HG03460 (cell line): ENCODE measurements at regions not wholly inside any gene's neighbourhood (a gene's known extent, or its start where the extent isn't known, plus 50 kb on each side); places are given as distances from the start of the nearest gene placed in this dataset.
A peak's percentile ranks its signal among the peaks of the same experiment; 100 is the strongest.
"Not testable (repeated sequence)": the region's sequence is repeated elsewhere in the genome, so short reads cannot be mapped to it uniquely, and the experiment has no call there.

Experiments used
- ATAC-seq: cut with Tn5 transposase; IDR thresholded peaks from one replicate; pipeline ENCODE4 v1.9.1; 2021; ENCODE audit not compliant: unreplicated experiment

- peak; percentile 83 for ATAC-seq
Measured at GRCh38 chr5:123294544-123294943, 128.7 kb downstream of the CEP120 start.

GRCh38 chr5:123289210-123289609, 134.0 kb downstream of the CEP120 start:
- no peak for ATAC-seq

- no peak for ATAC-seq
Measured at GRCh38 chr5:123287881-123288280, 135.3 kb downstream of the CEP120 start.

GRCh38 chr5:123286891-123287290, 136.3 kb downstream of the CEP120 start:
- no peak for ATAC-seq

- ATAC-seq = no peak
Measured at GRCh38 chr5:123285122-123286023, 137.8 kb downstream of the CEP120 start.

GRCh38 chr5:123283499-123283898, 139.7 kb downstream of the CEP120 start:
- ATAC-seq = no peak

GRCh38 chr5:123283031-123283430, 140.2 kb downstream of the CEP120 start:
- ATAC-seq = no peak

- no peak for ATAC-seq
Measured at GRCh38 chr5:123282444-123282843, 140.8 kb downstream of the CEP120 start.

- ATAC-seq = not testable (repeated sequence)
Measured at GRCh38 chr5:123280854-123281253, 142.3 kb downstream of the CEP120 start.

GRCh38 chr5:123279136-123279535, 144.1 kb downstream of the CEP120 start:
- ATAC-seq = no peak

GRCh38 chr5:123278284-123278683, 144.9 kb downstream of the CEP120 start:
- no peak for ATAC-seq

GRCh38 chr5:123273984-123274383, 149.2 kb downstream of the CEP120 start:
- no peak for ATAC-seq

GRCh38 chr5:123273095-123273494, 150.1 kb downstream of the CEP120 start:
- ATAC-seq = no peak

GRCh38 chr5:123269851-123270250, 153.4 kb downstream of the CEP120 start:
- no peak for ATAC-seq

- ATAC-seq = no peak
Measured at GRCh38 chr5:123269436-123269835, 153.8 kb downstream of the CEP120 start.

GRCh38 chr5:123266365-123266764, 156.8 kb downstream of the CEP120 start:
- ATAC-seq = no peak

- no peak for ATAC-seq
Measured at GRCh38 chr5:123265551-123265950, 157.7 kb downstream of the CEP120 start.

GRCh38 chr5:123264394-123264793, 158.8 kb downstream of the CEP120 start:
- no peak for ATAC-seq

GRCh38 chr5:123263859-123264258, 159.3 kb downstream of the CEP120 start:
- no peak for ATAC-seq

GRCh38 chr5:123262216-123262823, 160.9 kb downstream of the CEP120 start:
- ATAC-seq = no peak

- no peak for ATAC-seq
Measured at GRCh38 chr5:123261752-123262151, 161.5 kb downstream of the CEP120 start.

GRCh38 chr5:123249446-123249845, 160.4 kb downstream of the PRDM6 start:
- no peak for ATAC-seq
